ENCODE measurements at regions not wholly inside any gene's neighbourhood (a gene's known extent, or its start where the extent isn't known, plus 50 kb on each side); places are given as distances from the start of the nearest gene placed in this dataset.

DNA sequence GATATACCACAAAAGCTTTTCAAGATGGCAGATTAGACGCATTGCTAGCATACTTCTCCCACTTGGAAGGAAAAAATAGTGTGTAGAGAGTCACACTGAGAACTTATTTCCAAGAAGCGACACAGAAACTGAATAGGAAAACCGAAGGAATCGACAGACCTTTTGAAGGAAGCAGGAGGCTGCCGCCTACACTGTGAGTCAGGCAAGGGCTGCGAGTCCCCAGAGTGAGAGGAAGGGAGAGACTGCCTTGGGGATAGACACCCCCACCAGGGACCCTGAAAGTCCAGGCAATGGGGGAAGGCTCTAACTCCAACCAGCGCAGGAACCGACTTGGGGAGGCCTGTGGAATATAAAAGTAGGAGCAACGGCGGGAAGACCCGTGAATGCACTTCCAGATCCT is 53.7 kb upstream of the SIRPG start:
- intact Hi-C loops (cut with micrococcal nuclease): no loop called here
- POLR2A ChIA-PET: no interaction called here
- Mint-ChIP-seq H3K27me3 (ENCODE audit: insufficient read depth, unreplicated experiment) (no peaks in the 10 kb centered on the region), H3K27ac (ENCODE audit: low read depth, unreplicated experiment) (no peak overlapping the region), H3K36me3 (ENCODE audit: insufficient read depth, unreplicated experiment) (no peaks in the 10 kb centered on the region), H3K4me1 (ENCODE audit: insufficient read depth, unreplicated experiment) (no peaks in the 10 kb centered on the region), H3K9me3 (ENCODE audit: unreplicated experiment) (no peaks in the 10 kb centered on the region), H3K4me3 (ENCODE audit: unreplicated experiment) (no peak overlapping the region)
- CTCF ChIA-PET: no interaction called here
- no peak for DNase-seq (ENCODE audit: unreplicated experiment)
- no TSS peak for BruUV-seq (replicated peaks)
- TF ChIP-seq, protein P1, sequence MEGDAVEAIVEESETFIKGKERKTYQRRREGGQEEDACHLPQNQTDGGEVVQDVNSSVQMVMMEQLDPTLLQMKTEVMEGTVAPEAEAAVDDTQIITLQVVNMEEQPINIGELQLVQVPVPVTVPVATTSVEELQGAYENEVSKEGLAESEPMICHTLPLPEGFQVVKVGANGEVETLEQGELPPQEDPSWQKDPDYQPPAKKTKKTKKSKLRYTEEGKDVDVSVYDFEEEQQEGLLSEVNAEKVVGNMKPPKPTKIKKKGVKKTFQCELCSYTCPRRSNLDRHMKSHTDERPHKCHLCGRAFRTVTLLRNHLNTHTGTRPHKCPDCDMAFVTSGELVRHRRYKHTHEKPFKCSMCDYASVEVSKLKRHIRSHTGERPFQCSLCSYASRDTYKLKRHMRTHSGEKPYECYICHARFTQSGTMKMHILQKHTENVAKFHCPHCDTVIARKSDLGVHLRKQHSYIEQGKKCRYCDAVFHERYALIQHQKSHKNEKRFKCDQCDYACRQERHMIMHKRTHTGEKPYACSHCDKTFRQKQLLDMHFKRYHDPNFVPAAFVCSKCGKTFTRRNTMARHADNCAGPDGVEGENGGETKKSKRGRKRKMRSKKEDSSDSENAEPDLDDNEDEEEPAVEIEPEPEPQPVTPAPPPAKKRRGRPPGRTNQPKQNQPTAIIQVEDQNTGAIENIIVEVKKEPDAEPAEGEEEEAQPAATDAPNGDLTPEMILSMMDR (IDR thresholded peaks at IDR 0.05; ENCODE audit: unreplicated experiment): no peak

DNA sequence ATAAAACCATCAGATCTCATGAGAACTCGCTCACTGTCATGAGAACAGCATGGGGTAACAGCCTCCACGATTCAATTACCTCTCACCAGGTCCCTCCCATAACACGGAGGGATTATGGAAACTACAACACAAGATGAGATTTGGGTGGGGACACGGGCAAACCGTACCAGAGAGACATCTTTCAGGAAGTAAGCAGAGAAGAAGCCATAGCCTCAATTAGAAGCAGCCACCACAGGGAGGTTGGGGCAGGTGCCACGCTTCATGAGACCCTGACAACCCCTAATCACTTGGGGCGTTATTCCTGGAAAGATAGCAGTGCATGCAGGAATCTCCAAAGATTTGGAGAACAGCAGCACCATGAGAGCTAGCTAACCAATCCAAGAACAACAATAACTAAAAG is 52.9 kb upstream of the SIRPG start:
- intact Hi-C loops (cut with micrococcal nuclease): no loop called here
- CTCF ChIA-PET: no interaction called here
- TF ChIP-seq, protein P1 (IDR thresholded peaks at IDR 0.05; ENCODE audit: unreplicated experiment): no peak
- Mint-ChIP-seq H3K36me3 (ENCODE audit: insufficient read depth, unreplicated experiment) (no peaks in the 10 kb centered on the region), H3K27ac (ENCODE audit: low read depth, unreplicated experiment) (no peak overlapping the region), H3K9me3 (ENCODE audit: unreplicated experiment) (no peaks in the 10 kb centered on the region), H3K27me3 (ENCODE audit: insufficient read depth, unreplicated experiment) (no peaks in the 10 kb centered on the region), H3K4me1 (ENCODE audit: insufficient read depth, unreplicated experiment) (no peaks in the 10 kb centered on the region), H3K4me3 (ENCODE audit: unreplicated experiment) (no peak overlapping the region)
- no TSS peak for BruUV-seq (replicated peaks)
- DNase-seq (ENCODE audit: unreplicated experiment): no peak
- POLR2A ChIA-PET: no interaction called here

DNA sequence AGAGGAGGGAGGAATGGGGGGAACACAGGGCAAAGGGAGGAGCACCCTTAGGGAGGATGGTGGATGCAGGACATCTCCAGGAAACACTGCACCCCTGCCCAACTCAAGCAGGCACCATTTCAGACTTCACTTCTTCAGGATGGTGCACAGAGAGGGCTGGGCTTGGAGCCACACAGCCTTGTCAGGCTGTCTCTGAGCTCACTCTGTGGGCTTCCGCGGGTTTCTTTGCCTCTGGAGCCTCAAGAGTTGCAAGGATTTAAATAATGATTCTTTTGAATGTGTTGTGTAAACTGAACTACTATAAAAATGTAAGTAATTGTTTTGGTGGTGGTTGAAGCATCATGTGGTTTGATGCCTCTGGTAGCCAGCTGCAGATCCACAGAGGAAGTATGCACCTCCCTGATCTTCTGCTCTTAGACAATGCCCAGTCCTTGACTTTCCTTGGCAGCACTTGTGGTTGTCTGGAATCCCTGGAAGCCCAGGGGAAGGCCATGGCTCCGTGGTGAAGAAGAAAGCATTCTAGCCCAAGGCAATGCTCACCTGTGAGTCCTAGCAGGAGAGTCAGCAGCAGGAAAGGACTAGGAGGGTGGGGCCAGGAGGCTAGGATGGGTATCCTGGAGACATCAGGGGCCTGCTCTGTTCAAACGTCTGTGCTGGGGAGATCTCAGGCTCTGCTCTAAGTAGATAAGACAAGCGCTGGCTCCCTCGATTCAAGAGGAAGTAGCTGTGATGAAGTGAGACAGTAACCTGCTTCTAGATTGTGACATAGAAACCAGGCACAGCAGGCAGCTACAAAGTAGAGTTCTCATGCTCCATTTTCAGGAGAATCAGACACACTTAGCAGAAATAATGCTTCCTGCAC is 50.2 kb upstream of the SIRPG start:
- TF ChIP-seq, protein P1 (IDR thresholded peaks at IDR 0.05; ENCODE audit: unreplicated experiment): no peak
- BruUV-seq (replicated peaks): no TSS peak

More for the DNA sequence above, 50.2 kb upstream of the SIRPG start:
- no peak overlapping the region for H3K27ac Mint-ChIP-seq (ENCODE audit: low read depth, unreplicated experiment)
- DNase-seq (ENCODE audit: unreplicated experiment): no peak
- H3K4me3 Mint-ChIP-seq (ENCODE audit: unreplicated experiment): no peak overlapping the region
- ChIA-PET CTCF (interaction anchor here (0.5 kb wide), 1 partner anchor 465 kb away, joined by 4 read pairs; no protein-coding TSS in a partner anchor), POLR2A (interaction anchor here (0.8 to 1.5 kb wide), 2 partner anchors 11 to 137 kb away, joined by 3 to 4 read pairs; no protein-coding TSS in a partner anchor)
- intact Hi-C loops (cut with micrococcal nuclease): no loop called here
- no peaks in the 10 kb centered on the region for H3K4me1 Mint-ChIP-seq (ENCODE audit: insufficient read depth, unreplicated experiment)
- H3K27me3 Mint-ChIP-seq (ENCODE audit: insufficient read depth, unreplicated experiment): no peaks in the 10 kb centered on the region
- H3K9me3 Mint-ChIP-seq (ENCODE audit: unreplicated experiment): no peaks in the 10 kb centered on the region
- H3K36me3 Mint-ChIP-seq (ENCODE audit: insufficient read depth, unreplicated experiment): no peaks in the 10 kb centered on the region

Measured in MCF 10A (cell line).